Smooth muscle cell (in vitro differentiated cells): ENCODE measurements at regions not wholly inside any gene's neighbourhood (a gene's known extent, or its start where the extent isn't known, plus 50 kb on each side); places are given as distances from the start of the nearest gene placed in this dataset.
A peak's percentile ranks its signal among the peaks of the same experiment; 100 is the strongest.

Source experiments
- DNase-seq: peaks from one replicate; lab custom pipeline; 2025; ENCODE audit not compliant: unreplicated experiment; lab: John Stamatoyannopoulos, UW
- H2AFZ ChIP-seq: fragments of 200-600 bp; sonication (generic); 2 replicates; pipeline ENCODE4 v1.6.0; 2016; ENCODE audit warnings: antibody characterized with exemption, low read depth, mild to moderate bottlenecking
- H3F3A ChIP-seq: fragments of 200-600 bp; sonication (generic); 2 replicates; pipeline ENCODE4 v1.6.0; 2017; ENCODE audit warnings: antibody characterized with exemption, low read depth
- H3K27ac ChIP-seq: fragments of 200-600 bp; sonication (generic); 2 replicates; pipeline ENCODE4 v1.5.1; 2016; ENCODE audit warnings: low read depth, mild to moderate bottlenecking
- H3K27me3 ChIP-seq: fragments of 200-600 bp; sonication (generic); 2 replicates; pipeline ENCODE4 v1.6.1; 2016; ENCODE audit warnings: low read depth, mild to moderate bottlenecking
- H3K36me3 ChIP-seq: fragments of 200-600 bp; sonication (generic); 2 replicates; pipeline ENCODE4 v1.5.1; 2016; ENCODE audit warnings: low read depth
- H3K4me1 ChIP-seq: fragments of 200-600 bp; sonication (generic); 2 replicates; pipeline ENCODE4 v1.5.1; 2016; ENCODE audit warnings: low read depth
- H3K4me2 ChIP-seq: fragments of 200-600 bp; sonication (generic); 2 replicates; pipeline ENCODE4 v1.6.0; 2016; ENCODE audit warnings: mild to moderate bottlenecking
- H3K4me3 ChIP-seq: fragments of 200-600 bp; sonication (generic); 2 replicates; pipeline ENCODE4 v1.5.1; 2016; ENCODE audit warnings: mild to moderate bottlenecking
- H3K79me2 ChIP-seq: fragments of 200-600 bp; sonication (generic); 2 replicates; pipeline ENCODE4 v1.6.0; 2016; ENCODE audit warnings: low read depth, mild to moderate bottlenecking
- H3K9ac ChIP-seq: fragments of 200-600 bp; sonication (generic); 2 replicates; pipeline ENCODE4 v1.6.0; 2016; ENCODE audit warnings: low read depth
- H3K9me3 ChIP-seq: fragments of 200-600 bp; sonication (generic); replicated peaks from 2 replicates; pipeline ENCODE4 v1.5.1; 2016; ENCODE audit warnings: low read depth
- H4K20me1 ChIP-seq: fragments of 200-600 bp; sonication (generic); 2 replicates; pipeline ENCODE4 v1.6.0; 2016; ENCODE audit warnings: low read depth
- WGBS: methylation state at CpG from one replicate; pipeline ENCODE4 v1.1.7; 2016; ENCODE audit warnings: low lambda C conversion rate; 5-methylcytosine and 5-hydroxymethylcytosine counted together
- TF ChIP-seq, protein P1 (sequence below): fragments of 200-600 bp; sonication (generic); IDR thresholded peaks from 2 replicates; pipeline ENCODE4 v1.5.1; 2017; ENCODE audit warnings: borderline replicate concordance, mild to moderate bottlenecking, antibody characterized with exemption; ENCODE audit not compliant: insufficient read depth, poor library complexity, severe bottlenecking

GRCh38 chr6:113375950-113376846, 480.9 kb upstream of the MARCKS start:
- Histone ChIP-seq H3K4me3 (no peak overlapping the region), H3F3A (no peaks in the 10 kb centered on the region), H4K20me1 (no peaks in the 10 kb centered on the region), H3K27ac (peak overlapping the region; percentile 68), H3K4me1 (no peaks in the 10 kb centered on the region), H2AFZ (peak overlapping the region; percentile 53), H3K4me2 (peak overlapping the region; percentile 60), H3K9me3 (no peaks in the 10 kb centered on the region), H3K27me3 (no peaks in the 10 kb centered on the region), H3K79me2 (no peaks in the 10 kb centered on the region), H3K9ac (no peak overlapping the region), H3K36me3 (no peaks in the 10 kb centered on the region)
- DNase-seq, result no peak
- TF ChIP-seq, protein P1, sequence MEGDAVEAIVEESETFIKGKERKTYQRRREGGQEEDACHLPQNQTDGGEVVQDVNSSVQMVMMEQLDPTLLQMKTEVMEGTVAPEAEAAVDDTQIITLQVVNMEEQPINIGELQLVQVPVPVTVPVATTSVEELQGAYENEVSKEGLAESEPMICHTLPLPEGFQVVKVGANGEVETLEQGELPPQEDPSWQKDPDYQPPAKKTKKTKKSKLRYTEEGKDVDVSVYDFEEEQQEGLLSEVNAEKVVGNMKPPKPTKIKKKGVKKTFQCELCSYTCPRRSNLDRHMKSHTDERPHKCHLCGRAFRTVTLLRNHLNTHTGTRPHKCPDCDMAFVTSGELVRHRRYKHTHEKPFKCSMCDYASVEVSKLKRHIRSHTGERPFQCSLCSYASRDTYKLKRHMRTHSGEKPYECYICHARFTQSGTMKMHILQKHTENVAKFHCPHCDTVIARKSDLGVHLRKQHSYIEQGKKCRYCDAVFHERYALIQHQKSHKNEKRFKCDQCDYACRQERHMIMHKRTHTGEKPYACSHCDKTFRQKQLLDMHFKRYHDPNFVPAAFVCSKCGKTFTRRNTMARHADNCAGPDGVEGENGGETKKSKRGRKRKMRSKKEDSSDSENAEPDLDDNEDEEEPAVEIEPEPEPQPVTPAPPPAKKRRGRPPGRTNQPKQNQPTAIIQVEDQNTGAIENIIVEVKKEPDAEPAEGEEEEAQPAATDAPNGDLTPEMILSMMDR, result no peak
- WGBS, result 75% methylated on average over 7 of the region's 7 CpGs

- no peaks in the 10 kb centered on the region for H3K4me1 ChIP-seq
- H3K9me3 ChIP-seq, result no peaks in the 10 kb centered on the region
- H3K4me2 ChIP-seq, result peak overlapping the region; percentile 60
- no peaks in the 10 kb centered on the region for H3F3A ChIP-seq
- H3K27ac ChIP-seq, result peak overlapping the region; percentile 68
- no peaks in the 10 kb centered on the region for H4K20me1 ChIP-seq
- TF ChIP-seq, protein P1, result no peak
- H3K9ac ChIP-seq, result no peak overlapping the region
- 37% methylated on average over 1 of the region's 1 CpG for WGBS
- no peak overlapping the region for H3K4me3 ChIP-seq
- no peak for DNase-seq
- H3K36me3 ChIP-seq, result no peaks in the 10 kb centered on the region
- H3K27me3 ChIP-seq, result no peaks in the 10 kb centered on the region
- H3K79me2 ChIP-seq, result no peaks in the 10 kb centered on the region
- peak overlapping the region; percentile 62 for H2AFZ ChIP-seq
Observed at GRCh38 chr6:113376847-113377165, 480.3 kb upstream of the MARCKS start.

DNA sequence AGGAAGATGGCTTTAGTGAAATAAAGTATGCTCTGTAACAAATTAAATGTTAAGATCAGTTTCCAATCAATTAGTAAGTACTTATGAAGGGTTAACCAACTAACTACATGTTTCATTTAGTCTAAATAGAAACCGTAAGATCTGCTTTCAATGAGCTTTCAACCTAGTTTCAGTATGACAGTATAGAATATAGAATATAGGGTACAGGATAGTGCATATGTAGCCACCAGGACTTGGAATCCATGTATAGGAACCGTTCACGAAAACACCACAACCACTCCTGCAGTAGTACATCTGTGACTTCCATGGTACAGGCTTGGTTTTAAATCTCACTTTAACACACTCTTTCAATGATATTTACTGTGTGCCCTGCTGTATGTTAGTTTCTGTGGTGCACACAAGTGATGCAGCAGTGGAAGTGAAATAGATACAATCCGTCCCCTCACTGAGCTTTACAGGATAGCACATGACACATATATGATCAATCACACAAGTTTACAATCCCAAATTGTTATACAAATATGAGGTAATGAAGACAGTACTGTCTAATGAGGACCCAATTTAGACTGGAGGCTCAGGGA, 479.7 kb upstream of the MARCKS start:
- Histone ChIP-seq H3K27me3 (no peaks in the 10 kb centered on the region), H3K9ac (no peak overlapping the region), H3K79me2 (no peaks in the 10 kb centered on the region), H3K36me3 (no peaks in the 10 kb centered on the region), H3K9me3 (no peaks in the 10 kb centered on the region), H3K4me3 (no peak overlapping the region), H3F3A (no peaks in the 10 kb centered on the region), H3K4me1 (no peaks in the 10 kb centered on the region), H3K4me2 (peak overlapping the region; percentile 60), H4K20me1 (no peaks in the 10 kb centered on the region), H2AFZ (peak overlapping the region; percentile 62), H3K27ac (no peak overlapping the region)
- DNase-seq, result no peak
- 97% methylated on average over 4 of the region's 4 CpGs for WGBS
- TF ChIP-seq, protein P1, result no peak
